OCI-LY1 (cell line): ENCODE measurements at regions not wholly inside any gene's neighbourhood (a gene's known extent, or its start where the extent isn't known, plus 50 kb on each side); places are given as distances from the start of the nearest gene placed in this dataset.

Source experiments
- H2AFZ ChIP-seq: fragments of 200-600 bp; sonication (generic), shearing (Covaris generic); 2 replicates; pipeline ENCODE4 v1.6.0; 2014; ENCODE audit warnings: antibody characterized with exemption, mild to moderate bottlenecking, low read length
- H3F3A ChIP-seq: fragments of 200-600 bp; sonication (generic), shearing (Covaris generic); 2 replicates; pipeline ENCODE4 v1.6.0; 2014; ENCODE audit warnings: mild to moderate bottlenecking, antibody characterized with exemption, low read length, moderate library complexity; ENCODE audit not compliant: insufficient read depth
- H3K27ac ChIP-seq: fragments of 200-600 bp; sonication (generic); 2 replicates; pipeline ENCODE4 v1.5.1; 2014; ENCODE audit warnings: low read length, mixed run types, mild to moderate bottlenecking, low read depth; ENCODE audit not compliant: poor library complexity, severe bottlenecking
- H3K27me3 ChIP-seq: fragments of 200-600 bp; sonication (generic); 2 replicates; pipeline ENCODE4 v1.6.0; 2014; ENCODE audit warnings: antibody characterized with exemption, mild to moderate bottlenecking, low read length, moderate library complexity; ENCODE audit not compliant: insufficient read depth
- H3K36me3 ChIP-seq: fragments of 200-600 bp; sonication (generic); 2 replicates; pipeline ENCODE4 v1.6.1; 2014; ENCODE audit warnings: mild to moderate bottlenecking, antibody characterized with exemption, low read length, moderate library complexity, mixed read lengths; ENCODE audit not compliant: insufficient read depth
- H3K4me1 ChIP-seq: fragments of 200-600 bp; sonication (generic); 2 replicates; pipeline ENCODE4 v1.5.1; 2014; ENCODE audit warnings: mild to moderate bottlenecking, low read length, moderate library complexity; ENCODE audit not compliant: insufficient read depth, severe bottlenecking
- H3K4me2 ChIP-seq: fragments of 200-600 bp; sonication (generic), shearing (Covaris generic); 2 replicates; pipeline ENCODE4 v1.6.1; 2014; ENCODE audit warnings: low read length
- H3K4me3 ChIP-seq: fragments of 200-600 bp; sonication (generic); 2 replicates; pipeline ENCODE4 v1.5.1; 2014; ENCODE audit warnings: low read length, low read depth, mild to moderate bottlenecking, mixed read lengths; ENCODE audit not compliant: poor library complexity, severe bottlenecking
- H3K79me2 ChIP-seq: fragments of 200-600 bp; shearing (Covaris generic); 2 replicates; pipeline ENCODE4 v1.6.1; 2016; ENCODE audit warnings: mixed run types, low read length, mixed read lengths; ENCODE audit not compliant: insufficient read depth
- H3K9ac ChIP-seq: fragments of 200-600 bp; sonication (generic), shearing (Covaris generic); 2 replicates; pipeline ENCODE4 v1.6.1; 2014; ENCODE audit warnings: mild to moderate bottlenecking, low read length, mixed read lengths
- H3K9me2 ChIP-seq: fragments of 200-600 bp; sonication (generic), shearing (Covaris generic); 2 replicates; pipeline ENCODE4 v1.6.1; 2014; ENCODE audit warnings: low read depth, mild to moderate bottlenecking, low read length, mixed read lengths
- H3K9me3 ChIP-seq: fragments of 200-600 bp; shearing (Covaris generic); 2 replicates; pipeline ENCODE4 v1.6.1; 2014; ENCODE audit warnings: low read length, mixed read lengths
- H4K20me1 ChIP-seq: fragments of 200-600 bp; sonication (generic), shearing (Covaris generic); 2 replicates; pipeline ENCODE4 v1.6.0; 2016; ENCODE audit warnings: mild to moderate bottlenecking, low read length; ENCODE audit not compliant: insufficient read depth
- CTCF ChIP-seq: fragments of 200-600 bp; sonication (generic), shearing (Covaris generic); IDR thresholded peaks from 2 replicates; pipeline ENCODE4 v1.5.1; 2017; ENCODE audit warnings: mild to moderate bottlenecking, antibody characterized with exemption, low read length, moderate library complexity, mixed read lengths
- EZH2 ChIP-seq: fragments of 200-600 bp; sonication (generic), shearing (Covaris generic); IDR thresholded peaks from 2 replicates; pipeline ENCODE4 v1.8.0; 2017; ENCODE audit warnings: borderline replicate concordance, mixed run types, mild to moderate bottlenecking, antibody characterized with exemption, low read length, moderate library complexity, mixed read lengths

GRCh38 chrX:28408017-28408723, 179.1 kb upstream of the IL1RAPL1 start:
- Histone ChIP-seq H3K4me2 (no peak overlapping the region), H3K4me3 (no peak overlapping the region), H3K79me2 (no peaks in the 10 kb centered on the region), H3K9me2 (no peaks in the 10 kb centered on the region), H3K9ac (no peak overlapping the region), H3K9me3 (no peaks in the 10 kb centered on the region), H4K20me1 (no peaks in the 10 kb centered on the region), H2AFZ (no peak overlapping the region), H3K27me3 (no peaks in the 10 kb centered on the region), H3K4me1 (no peaks in the 10 kb centered on the region), H3K36me3 (no peaks in the 10 kb centered on the region), H3F3A (no peaks in the 10 kb centered on the region), H3K27ac (no peak overlapping the region)
- no peak for TF ChIP-seq EZH2
- TF ChIP-seq CTCF = no peak

- H3K4me2 ChIP-seq = no peak overlapping the region
- H2AFZ ChIP-seq = no peak overlapping the region
- no peaks in the 10 kb centered on the region for H3K36me3 ChIP-seq
- no peaks in the 10 kb centered on the region for H3K79me2 ChIP-seq
- no peak overlapping the region for H3K9ac ChIP-seq
- no peaks in the 10 kb centered on the region for H3K4me1 ChIP-seq
- no peaks in the 10 kb centered on the region for H3K27me3 ChIP-seq
- no peaks in the 10 kb centered on the region for H3K9me3 ChIP-seq
- no peaks in the 10 kb centered on the region for H3F3A ChIP-seq
- TF ChIP-seq CTCF (no peak), EZH2 (no peak)
- no peaks in the 10 kb centered on the region for H4K20me1 ChIP-seq
- no peaks in the 10 kb centered on the region for H3K9me2 ChIP-seq
- H3K27ac ChIP-seq = no peak overlapping the region
- no peak overlapping the region for H3K4me3 ChIP-seq
These were observed 188.9 kb upstream of the IL1RAPL1 start for GRCh38 chrX:28398342-28398741.

GRCh38 chrX:28391528-28391927, 195.7 kb upstream of the IL1RAPL1 start:
- no peaks in the 10 kb centered on the region for H3K9me3 ChIP-seq
- H3K4me1 ChIP-seq = no peaks in the 10 kb centered on the region
- TF ChIP-seq CTCF = no peak
- TF ChIP-seq EZH2 = no peak
- no peaks in the 10 kb centered on the region for H3K36me3 ChIP-seq
- H3K9ac ChIP-seq = no peak overlapping the region
- H3K4me2 ChIP-seq = no peak overlapping the region
- no peaks in the 10 kb centered on the region for H3K9me2 ChIP-seq
- H3K27ac ChIP-seq = no peak overlapping the region
- H2AFZ ChIP-seq = no peak overlapping the region
- no peaks in the 10 kb centered on the region for H4K20me1 ChIP-seq
- H3F3A ChIP-seq = no peaks in the 10 kb centered on the region
- no peak overlapping the region for H3K4me3 ChIP-seq
- H3K27me3 ChIP-seq = no peaks in the 10 kb centered on the region
- H3K79me2 ChIP-seq = no peaks in the 10 kb centered on the region
